ENCODE measurements at regions not wholly inside any gene's neighbourhood (a gene's known extent, or its start where the extent isn't known, plus 50 kb on each side); places are given as distances from the start of the nearest gene placed in this dataset.
"Not testable (repeated sequence)": the region's sequence is repeated elsewhere in the genome, so short reads cannot be mapped to it uniquely, and the experiment has no call there.

- not testable (repeated sequence) for TF ChIP-seq EZH2 (IDR thresholded peaks at IDR 0.05; ENCODE audit: insufficient read depth, low read length); CTCF (IDR thresholded peaks at IDR 0.05; ENCODE audit: insufficient read depth, low read depth, low read length)
These were observed 547.4 kb upstream of the RAG2 start for GRCh38 chr11:37145434-37145833.
